OCI-LY7 (cell line): ENCODE measurements at regions not wholly inside any gene's neighbourhood (a gene's known extent, or its start where the extent isn't known, plus 50 kb on each side); places are given as distances from the start of the nearest gene placed in this dataset.

Source experiments
- BruUV-seq: library from RNA; stranded (reverse); fragments of 400-500 nt; replicated peaks from 2 replicates; lab custom pipeline; 2021; lab: Mats Ljungman, UMichigan
- CTCF ChIA-PET: fragments of 300-600 bp; sonication (Branson Sonifier 250); formaldehyde crosslinking; loops from one replicate; lab custom pipeline; 2022; ENCODE audit warnings: antibody characterized with exemption; ENCODE audit not compliant: unreplicated experiment; lab: Charles Lee
- POLR2A ChIA-PET: fragments of 300-600 bp; sonication (Branson Sonifier 250); formaldehyde crosslinking; loops from one replicate; lab custom pipeline; 2022; ENCODE audit warnings: antibody characterized with exemption; lab: Charles Lee
- DNase-seq: peaks from one replicate; pipeline ENCODE4 v3.0.0-alpha.2; 2015; ENCODE audit warnings: low spot score
- H2AFZ ChIP-seq: fragments of 200-600 bp; sonication (generic), shearing (Covaris generic); 2 replicates; pipeline ENCODE4 v1.6.1; 2014; ENCODE audit warnings: mild to moderate bottlenecking, antibody characterized with exemption, low read length, moderate library complexity
- H3K27ac ChIP-seq: fragments of 200-600 bp; sonication (generic); 2 replicates; pipeline ENCODE4 v1.5.1; 2014; ENCODE audit warnings: mixed run types, low read depth, mild to moderate bottlenecking, moderate library complexity, low read length, inconsistent platforms; ENCODE audit not compliant: poor library complexity, severe bottlenecking
- H3K36me3 ChIP-seq: fragments of 200-600 bp; sonication (generic); 2 replicates; pipeline ENCODE4 v1.6.1; 2014; ENCODE audit warnings: mild to moderate bottlenecking, antibody characterized with exemption, low read length, moderate library complexity, mixed read lengths; ENCODE audit not compliant: insufficient read depth
- H3K4me1 ChIP-seq: fragments of 200-600 bp; sonication (generic); 2 replicates; pipeline ENCODE4 v1.5.1; 2014; ENCODE audit warnings: mild to moderate bottlenecking, low read length; ENCODE audit not compliant: insufficient read depth, poor library complexity, severe bottlenecking
- H3K4me2 ChIP-seq: fragments of 200-600 bp; sonication (generic); 2 replicates; pipeline ENCODE4 v1.6.1; 2014; ENCODE audit warnings: mild to moderate bottlenecking, low read length
- H3K4me3 ChIP-seq: fragments of 200-600 bp; sonication (generic); 2 replicates; pipeline ENCODE4 v1.5.1; 2014; ENCODE audit warnings: mild to moderate bottlenecking, low read depth, low read length; ENCODE audit not compliant: poor library complexity, severe bottlenecking
- H3K79me2 ChIP-seq: fragments of 200-600 bp; sonication (generic); 2 replicates; pipeline ENCODE4 v1.6.1; 2016; ENCODE audit warnings: low read depth, mild to moderate bottlenecking, low read length, moderate library complexity, mixed read lengths; ENCODE audit not compliant: insufficient read depth
- H3K9me2 ChIP-seq: fragments of 200-600 bp; sonication (generic); 2 replicates; pipeline ENCODE4 v1.6.1; 2016; ENCODE audit warnings: mild to moderate bottlenecking, low read length, mixed read lengths; ENCODE audit not compliant: insufficient read depth
- H3K9me3 ChIP-seq: fragments of 200-600 bp; sonication (generic); 2 replicates; pipeline ENCODE4 v1.6.1; 2014; ENCODE audit warnings: mild to moderate bottlenecking, mixed run types, low read length, mixed read lengths
- H4K20me1 ChIP-seq: fragments of 200-600 bp; sonication (generic); 2 replicates; pipeline ENCODE4 v1.6.1; 2014; ENCODE audit warnings: mild to moderate bottlenecking, antibody characterized with exemption, low read length, moderate library complexity, mixed read lengths; ENCODE audit not compliant: insufficient read depth
- EZH2phosphoT487 ChIP-seq: fragments of 200-600 bp; sonication (generic); IDR thresholded peaks from 2 replicates; pipeline ENCODE4 v1.6.1; 2018; ENCODE audit warnings: low read depth, borderline replicate concordance, mild to moderate bottlenecking, mixed run types, antibody characterized with exemption, low read length, moderate library complexity, mixed read lengths
- intact Hi-C: fragments of 100-400 bp; cut with micrococcal nuclease; formaldehyde crosslinking; loops from one replicate; pipeline ENCODE4 v1.10.0; 2022; ENCODE audit not compliant: unreplicated experiment
- TF ChIP-seq, protein P1 (sequence below): fragments of 200-600 bp; sonication (generic); conservative IDR thresholded peaks from 2 replicates; pipeline ENCODE4 v1.5.1; 2014; ENCODE audit warnings: mild to moderate bottlenecking, antibody characterized with exemption, low read length, moderate library complexity, mixed read lengths

DNA sequence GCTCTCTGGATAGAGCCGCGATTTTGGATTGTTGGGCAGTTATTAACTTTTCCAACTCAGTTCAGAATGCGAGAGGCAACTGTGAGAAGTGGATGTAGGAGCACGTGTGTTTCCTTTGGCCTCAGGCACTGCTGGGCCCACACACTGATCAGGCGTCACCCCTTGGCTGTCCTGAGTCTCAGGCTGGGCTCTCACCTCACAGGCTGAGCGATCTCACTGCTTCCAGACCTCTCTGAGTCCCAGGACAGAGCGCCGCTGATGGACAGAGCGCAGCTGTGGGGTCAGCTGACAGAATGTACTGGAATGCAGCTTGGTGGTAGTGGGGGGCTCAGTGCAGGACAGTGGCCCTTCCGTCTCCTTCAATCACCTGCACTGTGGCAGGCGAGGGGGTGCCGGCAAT is 516.2 kb downstream of the TBC1D22A start:
- POLR2A ChIA-PET, result no interaction called here
- no peaks in the 10 kb centered on the region for H3K79me2 ChIP-seq
- H2AFZ ChIP-seq, result no peak overlapping the region
- no peaks in the 10 kb centered on the region for H3K36me3 ChIP-seq
- TF ChIP-seq, protein P1, sequence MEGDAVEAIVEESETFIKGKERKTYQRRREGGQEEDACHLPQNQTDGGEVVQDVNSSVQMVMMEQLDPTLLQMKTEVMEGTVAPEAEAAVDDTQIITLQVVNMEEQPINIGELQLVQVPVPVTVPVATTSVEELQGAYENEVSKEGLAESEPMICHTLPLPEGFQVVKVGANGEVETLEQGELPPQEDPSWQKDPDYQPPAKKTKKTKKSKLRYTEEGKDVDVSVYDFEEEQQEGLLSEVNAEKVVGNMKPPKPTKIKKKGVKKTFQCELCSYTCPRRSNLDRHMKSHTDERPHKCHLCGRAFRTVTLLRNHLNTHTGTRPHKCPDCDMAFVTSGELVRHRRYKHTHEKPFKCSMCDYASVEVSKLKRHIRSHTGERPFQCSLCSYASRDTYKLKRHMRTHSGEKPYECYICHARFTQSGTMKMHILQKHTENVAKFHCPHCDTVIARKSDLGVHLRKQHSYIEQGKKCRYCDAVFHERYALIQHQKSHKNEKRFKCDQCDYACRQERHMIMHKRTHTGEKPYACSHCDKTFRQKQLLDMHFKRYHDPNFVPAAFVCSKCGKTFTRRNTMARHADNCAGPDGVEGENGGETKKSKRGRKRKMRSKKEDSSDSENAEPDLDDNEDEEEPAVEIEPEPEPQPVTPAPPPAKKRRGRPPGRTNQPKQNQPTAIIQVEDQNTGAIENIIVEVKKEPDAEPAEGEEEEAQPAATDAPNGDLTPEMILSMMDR, result no peak
- no peak for TF ChIP-seq EZH2phosphoT487
- CTCF ChIA-PET, result no interaction called here
- H3K4me3 ChIP-seq, result no peak overlapping the region
- no peak for DNase-seq
- no peak overlapping the region for H3K27ac ChIP-seq
- no peaks in the 10 kb centered on the region for H4K20me1 ChIP-seq
- intact Hi-C loops, result no loop called here
- H3K9me3 ChIP-seq, result no peaks in the 10 kb centered on the region
- no peaks in the 10 kb centered on the region for H3K4me1 ChIP-seq
- no TSS peak for BruUV-seq
- H3K4me2 ChIP-seq, result no peak overlapping the region
- H3K9me2 ChIP-seq, result no peaks in the 10 kb centered on the region

DNA sequence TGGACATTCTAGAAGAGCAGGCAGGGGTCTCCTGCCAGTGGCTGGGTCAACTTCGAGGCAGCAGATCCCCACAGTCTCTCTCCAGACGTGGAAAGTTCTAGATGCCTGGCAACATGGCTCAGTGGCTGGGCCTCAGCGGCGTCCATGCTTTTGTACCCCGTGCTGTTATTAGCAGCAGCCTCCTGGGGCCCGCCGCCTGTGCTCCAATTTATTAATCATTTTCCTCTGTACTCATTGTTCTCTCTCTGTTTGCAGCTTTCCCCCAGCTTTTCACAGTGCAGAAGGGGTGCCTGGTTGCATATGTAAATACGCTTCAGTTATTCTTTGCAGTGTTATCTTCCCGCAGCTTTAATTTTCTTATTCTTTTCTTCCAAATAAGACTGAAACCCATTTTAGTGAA is 515.1 kb downstream of the TBC1D22A start:
- H3K79me2 ChIP-seq, result no peaks in the 10 kb centered on the region
- H3K9me3 ChIP-seq, result no peaks in the 10 kb centered on the region
- H3K4me2 ChIP-seq, result no peak overlapping the region
- intact Hi-C loops, result no loop called here
- POLR2A ChIA-PET, result no interaction called here
- H3K9me2 ChIP-seq, result no peaks in the 10 kb centered on the region
- H3K36me3 ChIP-seq, result no peaks in the 10 kb centered on the region
- DNase-seq, result no peak
- H4K20me1 ChIP-seq, result no peaks in the 10 kb centered on the region
- H2AFZ ChIP-seq, result no peak overlapping the region
- CTCF ChIA-PET, result no interaction called here
- no TSS peak for BruUV-seq
- H3K4me1 ChIP-seq, result no peaks in the 10 kb centered on the region
- no peak overlapping the region for H3K27ac ChIP-seq
- TF ChIP-seq EZH2phosphoT487, result no peak
- no peak overlapping the region for H3K4me3 ChIP-seq

DNA sequence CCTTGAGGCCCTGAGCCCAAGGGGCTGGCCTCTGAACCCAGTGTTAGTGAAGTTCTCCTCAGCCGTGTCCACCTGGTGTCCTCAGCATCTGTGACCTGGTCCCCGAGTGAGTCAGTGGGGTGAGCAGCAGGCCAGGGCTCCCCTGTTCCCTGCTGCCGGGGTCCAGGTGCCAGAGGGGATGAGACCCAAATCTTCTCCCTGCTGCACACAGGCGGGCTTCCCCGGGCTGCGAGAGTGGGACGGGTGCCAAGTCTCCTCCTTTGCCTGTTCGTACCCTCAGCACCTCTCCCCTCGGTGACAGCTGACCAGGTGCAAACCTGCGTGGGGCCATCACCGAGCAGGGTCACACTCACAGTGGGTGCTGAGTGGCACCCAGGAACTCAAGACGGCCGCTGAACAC is 514.5 kb downstream of the TBC1D22A start:
- no peak overlapping the region for H2AFZ ChIP-seq
- ChIA-PET CTCF (no interaction called here), POLR2A (no interaction called here)
- BruUV-seq, result no TSS peak
- no peak for DNase-seq
- TF ChIP-seq EZH2phosphoT487, result no peak
- TF ChIP-seq, protein P1, result no peak
- no peaks in the 10 kb centered on the region for H4K20me1 ChIP-seq
- H3K4me2 ChIP-seq, result no peak overlapping the region
- no peaks in the 10 kb centered on the region for H3K9me2 ChIP-seq
- no peak overlapping the region for H3K4me3 ChIP-seq
- H3K9me3 ChIP-seq, result no peaks in the 10 kb centered on the region
- H3K4me1 ChIP-seq, result no peaks in the 10 kb centered on the region
- no peaks in the 10 kb centered on the region for H3K79me2 ChIP-seq
- no peaks in the 10 kb centered on the region for H3K36me3 ChIP-seq
- intact Hi-C loops, result no loop called here
- no peak overlapping the region for H3K27ac ChIP-seq
